CD8-positive, alpha-beta memory T cell (primary cell): ENCODE measurements at regions not wholly inside any gene's neighbourhood (a gene's known extent, or its start where the extent isn't known, plus 50 kb on each side); places are given as distances from the start of the nearest gene placed in this dataset.

Experiments used
- CTCF ChIA-PET: fragments of 350-600 bp; sonication (Branson Sonifier 250); formaldehyde crosslinking; loops from one replicate; lab custom pipeline; 2021; ENCODE audit warnings: antibody characterized with exemption; lab: Charles Lee
- POLR2A ChIA-PET: fragments of 350-600 bp; sonication (Branson Sonifier 250); formaldehyde crosslinking; loops from one replicate; lab custom pipeline; 2021; ENCODE audit warnings: antibody characterized with exemption; lab: Charles Lee
- DNase-seq, 5 donors: peaks; one replicate each; pipeline versions ENCODE4 v3.0.0 to v3.0.0-alpha.2; 2020 to 2022; ENCODE audit warnings: mixed read lengths in 1 of 5
- H3K27ac ChIP-seq: one replicate; pipeline ENCODE4 v1.7.0; 2013; ENCODE audit warnings: low read depth, mild to moderate bottlenecking, low read length, moderate library complexity
- H3K27me3 ChIP-seq: 2 replicates; pipeline ENCODE4 v1.7.0; 2013; ENCODE audit warnings: low read length, mild to moderate bottlenecking; ENCODE audit not compliant: insufficient read depth, poor library complexity, severe bottlenecking
- H3K36me3 ChIP-seq: 2 replicates; pipeline ENCODE4 v1.7.0; 2013; ENCODE audit warnings: mild to moderate bottlenecking, low read length, moderate library complexity; ENCODE audit not compliant: insufficient read depth
- H3K4me1 ChIP-seq: 2 replicates; pipeline ENCODE4 v1.7.0; 2013; ENCODE audit warnings: mild to moderate bottlenecking, low read length, moderate library complexity; ENCODE audit not compliant: insufficient read depth
- H3K4me3 ChIP-seq: 2 replicates; pipeline ENCODE4 v1.7.0; 2013; ENCODE audit warnings: mild to moderate bottlenecking, low read length
- H3K9me3 ChIP-seq: 2 replicates; pipeline ENCODE4 v1.7.0; 2013; ENCODE audit warnings: mild to moderate bottlenecking, low read length
- H3K27ac Mint-ChIP-seq, 8 donors: one replicate each; pipeline ENCODE4 v1.8.0; 2020 to 2021; ENCODE audit warnings: mixed read lengths in 8 of 8, mild to moderate bottlenecking in 6 of 8, inconsistent platforms in 3 of 8, moderate library complexity in 3 of 8
- H3K27me3 Mint-ChIP-seq, 2 donors: one replicate each; pipeline ENCODE4 v1.8.0; 2020 to 2021; ENCODE audit warnings: mixed read lengths in 2 of 2, mild to moderate bottlenecking in 1 of 2, moderate library complexity in 1 of 2
- H3K36me3 Mint-ChIP-seq, 3 donors: one replicate each; pipeline ENCODE4 v1.8.0; 2020 to 2021; ENCODE audit warnings: mixed read lengths in 3 of 3, inconsistent platforms in 1 of 3, mild to moderate bottlenecking in 1 of 3
- H3K4me1 Mint-ChIP-seq, 3 donors: one replicate each; pipeline ENCODE4 v1.8.0; 2020 to 2021; ENCODE audit warnings: mixed read lengths in 3 of 3, inconsistent platforms in 1 of 3, mild to moderate bottlenecking in 1 of 3
- H3K4me3 Mint-ChIP-seq, 7 donors: one replicate each; pipeline ENCODE4 v1.8.0; 2020 to 2021; ENCODE audit warnings: mixed read lengths in 7 of 7, mild to moderate bottlenecking in 6 of 7, moderate library complexity in 4 of 7, inconsistent platforms in 2 of 7
- H3K9me3 Mint-ChIP-seq, 5 donors: one replicate each; pipeline ENCODE4 v1.8.0; 2020 to 2022; ENCODE audit warnings: mixed read lengths in 5 of 5, mild to moderate bottlenecking in 3 of 5, moderate library complexity in 2 of 5, inconsistent platforms in 1 of 5

- Mint-ChIP-seq H3K9me3 (peaks cover 0 to 22% (median 11%) of the 10 kb centered on the region in 5 donors), H3K4me1 (no peaks in the 10 kb centered on the region), H3K36me3 (no peaks in the 10 kb centered on the region), H3K4me3 (no peak overlapping the region), H3K27me3 (no peaks in the 10 kb centered on the region), H3K27ac (no peak overlapping the region)
- no peak overlapping the region for H3K27ac ChIP-seq
- CTCF ChIA-PET: no interaction called here
- no peak for DNase-seq
- no peaks in the 10 kb centered on the region for H3K27me3 ChIP-seq
- no peaks in the 10 kb centered on the region for H3K4me1 ChIP-seq
- H3K36me3 ChIP-seq: no peaks in the 10 kb centered on the region
- H3K9me3 ChIP-seq: no peaks in the 10 kb centered on the region
- H3K4me3 ChIP-seq: no peak overlapping the region
- POLR2A ChIA-PET: no interaction called here
Observed at GRCh38 chr7:109029866-109030265, 460.2 kb downstream of the DNAJB9 start.

DNA sequence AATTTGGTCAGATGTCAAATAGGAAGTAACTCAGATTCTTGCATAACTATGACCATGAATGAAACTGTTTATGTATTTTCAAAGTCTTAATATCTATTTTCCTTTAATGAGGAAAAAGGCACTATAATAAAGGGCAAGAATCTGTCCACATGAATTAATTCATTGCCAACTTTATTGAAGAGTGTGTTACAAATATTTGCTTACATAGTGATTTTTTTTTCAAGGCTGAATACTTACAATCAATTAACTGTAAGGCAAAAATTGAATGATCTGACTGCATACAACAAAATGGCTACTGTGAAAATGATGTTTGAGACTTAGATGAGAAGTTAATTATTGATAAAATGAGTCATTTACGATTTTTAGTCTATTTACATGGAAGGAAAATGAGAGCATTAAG lies 475.0 kb downstream of the DNAJB9 start:
- no peak for DNase-seq
- Histone ChIP-seq H3K27ac (no peak overlapping the region), H3K27me3 (no peaks in the 10 kb centered on the region), H3K4me3 (no peak overlapping the region), H3K9me3 (no peaks in the 10 kb centered on the region), H3K36me3 (no peaks in the 10 kb centered on the region), H3K4me1 (no peaks in the 10 kb centered on the region)
- H3K4me1 Mint-ChIP-seq: no peaks in the 10 kb centered on the region
- no peaks in the 10 kb centered on the region for H3K27me3 Mint-ChIP-seq
- no peak overlapping the region for H3K27ac Mint-ChIP-seq
- POLR2A ChIA-PET: no interaction called here
- no peaks in the 10 kb centered on the region for H3K36me3 Mint-ChIP-seq
- CTCF ChIA-PET: no interaction called here
- H3K4me3 Mint-ChIP-seq: no peak overlapping the region
- H3K9me3 Mint-ChIP-seq: peaks cover 5 to 20% (median 19%) of the 10 kb centered on the region in 5 donors

- H3K4me1 ChIP-seq: no peaks in the 10 kb centered on the region
- Mint-ChIP-seq H3K27me3 (no peaks in the 10 kb centered on the region), H3K27ac (no peak overlapping the region), H3K4me3 (no peak overlapping the region), H3K9me3 (peaks cover 0 to 30% (median 2%) of the 10 kb centered on the region in 5 donors), H3K4me1 (no peaks in the 10 kb centered on the region), H3K36me3 (no peaks in the 10 kb centered on the region)
- ChIA-PET CTCF (no interaction called here), POLR2A (no interaction called here)
- H3K9me3 ChIP-seq: no peaks in the 10 kb centered on the region
- H3K4me3 ChIP-seq: no peak overlapping the region
- DNase-seq: no peak
- no peaks in the 10 kb centered on the region for H3K27me3 ChIP-seq
- no peak overlapping the region for H3K27ac ChIP-seq
- H3K36me3 ChIP-seq: no peaks in the 10 kb centered on the region
Observed at GRCh38 chr7:109049366-109049765, 479.7 kb downstream of the DNAJB9 start.

DNA sequence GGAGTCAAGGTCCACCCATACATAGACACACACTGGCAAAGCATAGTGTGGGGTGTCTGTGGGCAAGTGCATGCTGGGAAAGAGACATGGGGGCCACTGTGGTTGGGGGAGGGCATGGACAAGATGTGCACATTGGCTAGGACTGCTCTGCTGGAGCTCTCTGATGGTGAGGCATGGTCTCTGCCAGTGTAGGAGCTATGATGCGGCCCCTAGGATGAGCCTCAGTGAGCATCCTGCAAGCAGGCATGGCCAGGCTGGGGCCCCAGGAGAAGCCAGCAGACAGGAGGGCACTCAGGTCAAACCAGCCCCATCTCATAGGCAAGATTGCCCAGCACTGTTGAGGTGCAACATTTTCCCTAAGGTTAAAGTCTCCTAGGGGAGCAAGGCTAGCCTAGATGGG lies 489.4 kb downstream of the DNAJB9 start:
- POLR2A ChIA-PET: no interaction called here
- Histone ChIP-seq H3K27ac (no peak overlapping the region), H3K36me3 (no peaks in the 10 kb centered on the region), H3K4me3 (no peak overlapping the region), H3K9me3 (no peaks in the 10 kb centered on the region), H3K27me3 (no peaks in the 10 kb centered on the region), H3K4me1 (no peaks in the 10 kb centered on the region)
- Mint-ChIP-seq H3K9me3 (peaks cover 0 to 20% (median 4%) of the 10 kb centered on the region in 5 donors), H3K4me1 (no peaks in the 10 kb centered on the region), H3K27ac (no peak overlapping the region), H3K4me3 (no peak overlapping the region), H3K36me3 (no peaks in the 10 kb centered on the region), H3K27me3 (no peaks in the 10 kb centered on the region)
- no peak for DNase-seq
- CTCF ChIA-PET: no interaction called here

DNA sequence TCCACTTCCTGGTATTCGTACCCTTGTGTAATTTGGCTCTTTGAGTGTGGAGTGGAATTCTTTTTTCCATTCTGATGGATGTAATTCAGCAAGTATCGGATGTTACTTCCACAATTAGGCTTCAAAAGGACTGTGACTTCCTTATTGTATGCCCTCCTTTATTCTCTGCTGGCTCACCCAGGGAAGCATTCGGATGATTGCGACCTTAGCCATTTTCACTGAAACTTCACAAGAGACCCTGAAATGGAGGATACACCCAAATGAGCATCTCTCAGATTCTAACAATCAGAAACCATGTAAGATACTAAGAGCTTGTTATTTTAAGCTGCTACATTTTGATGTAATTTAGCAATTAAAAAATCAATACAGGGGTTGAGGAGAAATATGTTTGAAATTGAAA lies 493.1 kb downstream of the DNAJB9 start:
- CTCF ChIA-PET: no interaction called here
- Histone ChIP-seq H3K4me3 (no peak overlapping the region), H3K27me3 (no peaks in the 10 kb centered on the region), H3K36me3 (no peaks in the 10 kb centered on the region), H3K9me3 (no peaks in the 10 kb centered on the region), H3K27ac (no peak overlapping the region), H3K4me1 (no peaks in the 10 kb centered on the region)
- Mint-ChIP-seq H3K4me3 (no peak overlapping the region), H3K9me3 (peaks cover 0 to 18% (median 5%) of the 10 kb centered on the region in 5 donors), H3K36me3 (no peaks in the 10 kb centered on the region), H3K27me3 (no peaks in the 10 kb centered on the region), H3K27ac (no peak overlapping the region), H3K4me1 (no peaks in the 10 kb centered on the region)
- POLR2A ChIA-PET: no interaction called here
- no peak for DNase-seq

GRCh38 chr7:109073543-109073942 lies 503.9 kb downstream of the DNAJB9 start:
- no peaks in the 10 kb centered on the region for H3K4me1 ChIP-seq
- H3K27me3 ChIP-seq: no peaks in the 10 kb centered on the region
- CTCF ChIA-PET: no interaction called here
- no peak overlapping the region for H3K27ac ChIP-seq
- Mint-ChIP-seq H3K27me3 (no peaks in the 10 kb centered on the region), H3K4me1 (no peaks in the 10 kb centered on the region), H3K36me3 (peaks cover 0 to 2% (median 0%) of the 10 kb centered on the region in 3 donors), H3K27ac (no peak overlapping the region), H3K9me3 (peaks cover 0 to 8% (median 4%) of the 10 kb centered on the region in 5 donors), H3K4me3 (no peak overlapping the region)
- no peak overlapping the region for H3K4me3 ChIP-seq
- no peaks in the 10 kb centered on the region for H3K36me3 ChIP-seq
- H3K9me3 ChIP-seq: no peaks in the 10 kb centered on the region
- POLR2A ChIA-PET: no interaction called here
- no peak for DNase-seq

DNA sequence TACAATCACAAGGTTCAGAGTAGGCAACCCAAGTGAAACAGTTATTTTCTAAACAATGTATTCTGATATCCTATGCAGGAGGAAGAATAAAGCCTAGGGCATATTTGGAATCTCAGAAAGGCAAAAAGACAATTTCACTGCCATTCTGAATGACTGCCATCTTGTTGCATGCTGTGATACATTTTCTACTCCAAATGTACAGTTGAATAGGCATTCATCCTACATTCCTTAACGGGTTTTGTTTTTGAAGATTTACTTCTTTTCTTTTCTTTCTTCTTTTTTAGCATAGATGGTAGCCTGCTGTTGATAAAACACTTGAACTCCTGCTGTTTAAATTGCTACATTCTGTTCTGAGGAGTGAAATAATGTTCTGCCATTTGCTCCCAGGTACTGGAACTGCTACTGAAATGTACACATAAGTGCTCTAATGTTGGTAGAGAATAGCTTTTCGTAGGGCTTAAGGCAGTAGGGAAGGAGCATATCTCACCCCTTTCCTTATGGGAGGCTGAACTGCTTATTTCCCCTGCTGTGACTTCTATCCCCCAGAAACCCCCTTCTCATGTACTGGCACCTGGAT lies 506.8 kb downstream of the DNAJB9 start:
- H3K36me3 Mint-ChIP-seq: no peaks in the 10 kb centered on the region

GRCh38 chr7:109091042-109091441 lies 521.4 kb downstream of the DNAJB9 start:
- H3K27ac ChIP-seq: no peak overlapping the region
- no peak overlapping the region for H3K4me3 Mint-ChIP-seq
- no peaks in the 10 kb centered on the region for H3K9me3 ChIP-seq
- CTCF ChIA-PET: no interaction called here
- no peaks in the 10 kb centered on the region for H3K36me3 ChIP-seq
- H3K9me3 Mint-ChIP-seq: peaks cover 0 to 16% (median 5%) of the 10 kb centered on the region in 5 donors
- H3K4me1 ChIP-seq: no peaks in the 10 kb centered on the region
- no peak overlapping the region for H3K4me3 ChIP-seq
- no peak for DNase-seq
- H3K36me3 Mint-ChIP-seq: no peaks in the 10 kb centered on the region
- POLR2A ChIA-PET: no interaction called here
- H3K27me3 Mint-ChIP-seq: no peaks in the 10 kb centered on the region
- H3K27me3 ChIP-seq: no peaks in the 10 kb centered on the region
- no peaks in the 10 kb centered on the region for H3K4me1 Mint-ChIP-seq
- no peak overlapping the region for H3K27ac Mint-ChIP-seq

More for the DNA sequence above, 506.8 kb downstream of the DNAJB9 start:
- H3K9me3 ChIP-seq: no peaks in the 10 kb centered on the region
- ChIA-PET CTCF (interaction anchor here (0.6 kb wide), 1 partner anchor 1532 kb away, joined by 3 read pairs; no protein-coding TSS in a partner anchor), POLR2A (no interaction called here)
- H3K36me3 ChIP-seq: no peaks in the 10 kb centered on the region
- Mint-ChIP-seq H3K9me3 (peaks cover 0 to 7% (median 3%) of the 10 kb centered on the region in 5 donors), H3K27ac (no peak overlapping the region), H3K27me3 (no peaks in the 10 kb centered on the region), H3K4me3 (no peak overlapping the region), H3K4me1 (no peaks in the 10 kb centered on the region)
- H3K4me3 ChIP-seq: no peak overlapping the region
- H3K4me1 ChIP-seq: no peaks in the 10 kb centered on the region
- no peaks in the 10 kb centered on the region for H3K27me3 ChIP-seq
- DNase-seq: no peak
- no peak overlapping the region for H3K27ac ChIP-seq
